A673 (cell line): ENCODE measurements at regions not wholly inside any gene's neighbourhood (a gene's known extent, or its start where the extent isn't known, plus 50 kb on each side); places are given as distances from the start of the nearest gene placed in this dataset.

Experiments
- BruUV-seq: library from RNA; stranded (reverse); fragments of 400-500 nt; replicated peaks from 2 replicates; lab custom pipeline; 2021; lab: Mats Ljungman, UMichigan
- CTCF ChIA-PET: fragments of 300-600 bp; sonication (Branson Sonifier 250); formaldehyde crosslinking; loops from one replicate; lab custom pipeline; 2022; ENCODE audit warnings: antibody characterized with exemption; lab: Charles Lee
- POLR2A ChIA-PET: fragments of 300-600 bp; sonication (Branson Sonifier 250); formaldehyde crosslinking; loops from one replicate; lab custom pipeline; 2022; ENCODE audit warnings: antibody characterized with exemption; ENCODE audit not compliant: low non-redundant PET; lab: Charles Lee
- DNase-seq: peaks from one replicate; pipeline ENCODE4 v3.0.0-alpha.2; 2015; ENCODE audit warnings: low spot score
- H3K27ac ChIP-seq: fragments of 200-600 bp; sonication (generic); 2 replicates; pipeline ENCODE4 v1.5.1; 2016; ENCODE audit warnings: mixed run types, low read depth, mild to moderate bottlenecking, mixed read lengths, antibody characterized with exemption, low read length; ENCODE audit not compliant: poor library complexity, severe bottlenecking
- H3K27me3 ChIP-seq: fragments of 200-600 bp; sonication (generic); replicated peaks from 2 replicates; pipeline ENCODE4 v1.6.1; 2017; ENCODE audit warnings: mixed run types, low read depth, mild to moderate bottlenecking, mixed read lengths, antibody characterized with exemption, low read length; ENCODE audit not compliant: insufficient read depth, poor library complexity
- H3K36me3 ChIP-seq: fragments of 200-600 bp; sonication (generic); 2 replicates; pipeline ENCODE4 v1.6.1; 2016; ENCODE audit warnings: mixed run types, mild to moderate bottlenecking, mixed read lengths, antibody characterized with exemption, low read length; ENCODE audit not compliant: insufficient read depth, poor library complexity, severe bottlenecking
- H3K4me1 ChIP-seq: fragments of 200-600 bp; sonication (generic); 2 replicates; pipeline ENCODE4 v1.6.1; 2017; ENCODE audit warnings: mixed run types, mild to moderate bottlenecking, mixed read lengths, antibody characterized with exemption, low read length; ENCODE audit not compliant: insufficient read depth, poor library complexity, severe bottlenecking
- H3K4me3 ChIP-seq: fragments of 200-600 bp; sonication (generic); 2 replicates; pipeline ENCODE4 v1.5.1; 2016; ENCODE audit warnings: low read depth, mixed run types, mild to moderate bottlenecking, mixed read lengths, low read length; ENCODE audit not compliant: poor library complexity, severe bottlenecking
- H3K9me3 ChIP-seq: fragments of 200-600 bp; sonication (generic); 2 replicates; pipeline ENCODE4 v1.6.1; 2016; ENCODE audit warnings: mixed run types, low read depth, mild to moderate bottlenecking, mixed read lengths, antibody characterized with exemption, low read length; ENCODE audit not compliant: poor library complexity, severe bottlenecking
- EZH2 ChIP-seq: fragments of 200-600 bp; sonication (generic); IDR thresholded peaks from 2 replicates; pipeline ENCODE4 v1.6.1; 2017; ENCODE audit warnings: borderline replicate concordance, low read depth, mild to moderate bottlenecking, mixed read lengths, antibody characterized with exemption, low read length; ENCODE audit not compliant: poor library complexity, severe bottlenecking
- intact Hi-C: fragments of 100-400 bp; cut with micrococcal nuclease; formaldehyde crosslinking; loops from one replicate; pipeline ENCODE4 v1.10.0; 2022; ENCODE audit not compliant: unreplicated experiment
- TF ChIP-seq, protein P1 (sequence below): fragments of 300-800, 200-600 bp; sonication (generic); conservative IDR thresholded peaks from 2 replicates; pipeline ENCODE4 v1.5.1; 2017; ENCODE audit warnings: low read depth, mild to moderate bottlenecking, antibody characterized with exemption, low read length, moderate library complexity, mixed read lengths

DNA sequence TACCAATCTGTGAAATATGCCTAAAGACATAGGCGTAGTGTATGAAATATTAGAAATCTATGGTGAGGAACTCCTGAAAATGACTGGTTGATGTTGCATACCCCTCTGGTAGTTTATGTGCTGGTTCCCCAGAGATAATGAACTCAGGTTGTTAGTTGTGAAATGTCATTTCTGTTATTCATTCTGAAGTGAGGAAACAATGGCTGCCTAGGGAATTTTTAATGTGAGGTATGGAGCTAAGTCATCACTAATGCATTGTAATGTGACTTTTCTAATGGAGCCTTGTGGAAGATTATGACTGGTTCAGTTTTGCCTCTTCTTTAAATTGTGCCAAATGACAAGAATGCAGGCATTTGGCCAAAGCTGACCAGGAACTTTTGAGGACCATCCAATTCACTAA lies 61.6 kb upstream of the RAB27B start:
- intact Hi-C loops, result no loop called here
- H3K4me1 ChIP-seq, result no peaks in the 10 kb centered on the region
- BruUV-seq, result no TSS peak
- no peak for TF ChIP-seq EZH2
- TF ChIP-seq, protein P1, sequence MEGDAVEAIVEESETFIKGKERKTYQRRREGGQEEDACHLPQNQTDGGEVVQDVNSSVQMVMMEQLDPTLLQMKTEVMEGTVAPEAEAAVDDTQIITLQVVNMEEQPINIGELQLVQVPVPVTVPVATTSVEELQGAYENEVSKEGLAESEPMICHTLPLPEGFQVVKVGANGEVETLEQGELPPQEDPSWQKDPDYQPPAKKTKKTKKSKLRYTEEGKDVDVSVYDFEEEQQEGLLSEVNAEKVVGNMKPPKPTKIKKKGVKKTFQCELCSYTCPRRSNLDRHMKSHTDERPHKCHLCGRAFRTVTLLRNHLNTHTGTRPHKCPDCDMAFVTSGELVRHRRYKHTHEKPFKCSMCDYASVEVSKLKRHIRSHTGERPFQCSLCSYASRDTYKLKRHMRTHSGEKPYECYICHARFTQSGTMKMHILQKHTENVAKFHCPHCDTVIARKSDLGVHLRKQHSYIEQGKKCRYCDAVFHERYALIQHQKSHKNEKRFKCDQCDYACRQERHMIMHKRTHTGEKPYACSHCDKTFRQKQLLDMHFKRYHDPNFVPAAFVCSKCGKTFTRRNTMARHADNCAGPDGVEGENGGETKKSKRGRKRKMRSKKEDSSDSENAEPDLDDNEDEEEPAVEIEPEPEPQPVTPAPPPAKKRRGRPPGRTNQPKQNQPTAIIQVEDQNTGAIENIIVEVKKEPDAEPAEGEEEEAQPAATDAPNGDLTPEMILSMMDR, result no peak
- no peaks in the 10 kb centered on the region for H3K9me3 ChIP-seq
- ChIA-PET POLR2A (no interaction called here), CTCF (no interaction called here)
- no peak for DNase-seq
- H3K27ac ChIP-seq, result no peak overlapping the region
- no peaks in the 10 kb centered on the region for H3K36me3 ChIP-seq
- H3K4me3 ChIP-seq, result no peak overlapping the region
- H3K27me3 ChIP-seq, result peaks cover 11% of the 10 kb centered on the region

GRCh38 chr18:54767098-54767497 lies 61.2 kb upstream of the RAB27B start:
- DNase-seq, result no peak
- intact Hi-C loops, result no loop called here
- no peaks in the 10 kb centered on the region for H3K9me3 ChIP-seq
- H3K27me3 ChIP-seq, result peaks cover 8% of the 10 kb centered on the region
- TF ChIP-seq, protein P1, result no peak
- no peak for TF ChIP-seq EZH2
- ChIA-PET POLR2A (no interaction called here), CTCF (no interaction called here)
- H3K4me3 ChIP-seq, result no peak overlapping the region
- no peak overlapping the region for H3K27ac ChIP-seq
- no TSS peak for BruUV-seq
- H3K4me1 ChIP-seq, result no peaks in the 10 kb centered on the region
- no peaks in the 10 kb centered on the region for H3K36me3 ChIP-seq

DNA sequence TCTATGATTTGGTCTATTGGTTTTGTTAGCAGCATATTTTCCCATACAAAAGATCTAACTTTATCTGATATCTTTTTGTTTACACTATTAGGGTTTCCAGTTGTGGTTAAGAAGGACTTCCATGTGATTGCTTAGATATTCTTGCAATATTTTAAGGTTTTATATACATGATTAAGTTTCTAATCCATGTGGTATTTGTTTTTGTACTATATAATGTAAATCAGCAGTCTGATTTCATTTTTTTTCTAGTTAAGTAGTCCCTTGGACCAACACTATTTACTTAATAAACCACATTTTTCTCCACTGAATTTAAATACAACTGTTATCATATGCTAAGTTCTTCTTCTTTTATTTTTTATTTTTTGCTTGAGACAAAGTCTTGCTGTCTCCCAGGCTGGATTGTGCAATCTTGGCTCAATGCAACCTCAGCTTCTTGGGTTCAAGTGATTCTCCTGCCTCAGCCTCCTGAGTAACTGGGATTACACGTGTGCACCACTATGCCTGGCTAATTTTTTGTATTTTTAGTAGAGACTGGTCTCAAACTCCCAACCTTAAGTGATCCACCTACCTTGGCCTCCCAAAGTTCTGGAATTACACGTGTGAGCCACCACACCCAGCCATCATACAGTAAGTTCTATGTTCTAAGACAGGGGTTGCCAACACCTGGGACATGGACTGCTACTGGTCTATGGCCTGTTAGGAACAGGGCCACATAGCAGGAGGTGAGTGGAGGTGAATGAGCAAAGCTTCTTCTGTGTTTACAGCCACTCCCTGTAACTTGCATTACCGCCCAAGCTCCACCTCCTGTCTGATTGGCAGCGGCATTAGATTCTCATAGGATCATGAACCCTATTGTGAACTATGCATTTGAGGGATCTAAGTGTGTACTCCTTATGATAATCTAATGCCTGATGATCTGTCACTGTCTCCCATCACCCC lies 58.5 kb upstream of the RAB27B start:
- CTCF ChIA-PET, result no interaction called here
- no peak for TF ChIP-seq EZH2

GRCh38 chr18:54772056-54772455 lies 56.2 kb upstream of the RAB27B start:
- no peak overlapping the region for H3K27ac ChIP-seq
- no peak for TF ChIP-seq EZH2
- TF ChIP-seq, protein P1, result no peak
- intact Hi-C loops, result no loop called here
- H3K4me3 ChIP-seq, result no peak overlapping the region
- no peaks in the 10 kb centered on the region for H3K4me1 ChIP-seq
- ChIA-PET POLR2A (no interaction called here), CTCF (no interaction called here)
- no peak for DNase-seq
- BruUV-seq, result no TSS peak
- no peaks in the 10 kb centered on the region for H3K27me3 ChIP-seq
- no peaks in the 10 kb centered on the region for H3K36me3 ChIP-seq
- H3K9me3 ChIP-seq, result no peaks in the 10 kb centered on the region

More for the DNA sequence above, 58.5 kb upstream of the RAB27B start:
- Histone ChIP-seq H3K4me3 (no peak overlapping the region), H3K9me3 (no peaks in the 10 kb centered on the region), H3K4me1 (no peaks in the 10 kb centered on the region), H3K27me3 (no peaks in the 10 kb centered on the region), H3K36me3 (no peaks in the 10 kb centered on the region), H3K27ac (no peak overlapping the region)
- intact Hi-C loops, result no loop called here
- POLR2A ChIA-PET, result no interaction called here
- no peak for DNase-seq
- BruUV-seq, result no TSS peak
